SK-N-SH treated with all-trans-retinoic acid at 6 μM for 48 hours (cell line): ENCODE measurements at regions not wholly inside any gene's neighbourhood (a gene's known extent, or its start where the extent isn't known, plus 50 kb on each side); places are given as distances from the start of the nearest gene placed in this dataset.

ENCODE experiments used
- ARNTL ChIP-seq: fragments of 450-650 bp; formaldehyde crosslinking; IDR thresholded peaks from 2 replicates; pipeline ENCODE4 v1.5.0; 2020; ENCODE audit warnings: low read depth, mild to moderate bottlenecking, moderate library complexity, borderline replicate concordance
- GLIS3 ChIP-seq: fragments of 250-450 bp; sonication (Bioruptor Pico); IDR thresholded peaks from 2 replicates; pipeline ENCODE4 v1.5.0; 2020; ENCODE audit warnings: mild to moderate bottlenecking, moderate library complexity
- ISL1 ChIP-seq: fragments of 250-450 bp; sonication (Bioruptor Pico); IDR thresholded peaks from 2 replicates; pipeline ENCODE4 v2.1.2; 2022; ENCODE audit warnings: mild to moderate bottlenecking, moderate library complexity
- PATZ1 ChIP-seq: fragments of 250-450 bp; sonication (Bioruptor Pico); IDR thresholded peaks from 2 replicates; pipeline ENCODE4 v1.8.0; 2020; ENCODE audit warnings: mild to moderate bottlenecking, moderate library complexity, borderline replicate concordance
- PPARA ChIP-seq: fragments of 250-450 bp; sonication (Bioruptor Pico); IDR thresholded peaks from 2 replicates; pipeline ENCODE4 v1.5.0; 2020; ENCODE audit warnings: mild to moderate bottlenecking, borderline replicate concordance
- RARB ChIP-seq: fragments of 250-450 bp; sonication (Bioruptor Pico); IDR thresholded peaks from 2 replicates; pipeline ENCODE4 v1.8.0; 2021; ENCODE audit warnings: mild to moderate bottlenecking, moderate library complexity
- TCF4 ChIP-seq: fragments of 250-450 bp; sonication (Bioruptor Pico); IDR thresholded peaks from 2 replicates; pipeline ENCODE4 v1.8.0; 2021; ENCODE audit warnings: mild to moderate bottlenecking, moderate library complexity, borderline replicate concordance
- TOX ChIP-seq: fragments of 250-450 bp; sonication (Bioruptor Pico); IDR thresholded peaks from 2 replicates; pipeline ENCODE4 v1.8.0; 2021; ENCODE audit warnings: mild to moderate bottlenecking, moderate library complexity, borderline replicate concordance
- ZC3H10 ChIP-seq: fragments of 250-450 bp; sonication (Bioruptor Pico); IDR thresholded peaks from 2 replicates; pipeline ENCODE4 v1.5.1; 2021; ENCODE audit warnings: mild to moderate bottlenecking, moderate library complexity
- ZFP3 ChIP-seq: fragments of 250-450 bp; sonication (Bioruptor Pico); IDR thresholded peaks from 2 replicates; pipeline ENCODE4 v1.5.0; 2020; ENCODE audit warnings: mild to moderate bottlenecking, moderate library complexity
- ZFP30 ChIP-seq: fragments of 450-650 bp; formaldehyde crosslinking; IDR thresholded peaks from 2 replicates; pipeline ENCODE4 v1.5.0; 2022; ENCODE audit warnings: mild to moderate bottlenecking, moderate library complexity
- ZNF565 ChIP-seq: fragments of 450-650 bp; formaldehyde crosslinking; conservative IDR thresholded peaks from 2 replicates; pipeline ENCODE4 v1.5.0; 2020; ENCODE audit warnings: low read depth, mild to moderate bottlenecking, moderate library complexity
- ZNF8 ChIP-seq: fragments of 450-650 bp; formaldehyde crosslinking; IDR thresholded peaks from 2 replicates; pipeline ENCODE4 v1.5.0; 2020; ENCODE audit warnings: mild to moderate bottlenecking, moderate library complexity
- TF ChIP-seq, protein P1 (sequence below): fragments of 250-450 bp; sonication (Bioruptor Pico); IDR thresholded peaks from 2 replicates; pipeline ENCODE4 v1.8.0; 2021; ENCODE audit warnings: low read depth, mild to moderate bottlenecking, moderate library complexity, borderline replicate concordance

DNA sequence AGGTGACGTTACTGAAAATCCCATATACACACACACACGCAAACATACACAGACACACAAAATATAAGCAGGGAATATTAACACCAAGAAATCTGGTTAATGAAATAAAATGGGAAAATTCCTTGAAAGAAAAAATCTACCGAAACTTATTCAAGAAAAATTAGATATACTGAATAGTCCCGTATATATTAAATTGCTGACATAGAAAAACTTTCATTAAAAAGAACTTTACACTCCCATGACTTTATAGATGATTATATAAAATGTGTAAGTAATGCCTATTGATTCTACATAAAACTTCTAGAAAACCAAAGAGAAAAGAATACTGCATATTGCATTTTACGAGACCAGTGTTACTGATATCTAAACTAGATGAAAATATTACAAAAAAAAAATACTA is 803.2 kb downstream of the SLC16A7 start:
- TF ChIP-seq ZC3H10 (CRISPR knock-in tag) (no peak), TOX (CRISPR knock-in tag) (no peak), ZNF565 (CRISPR knock-in tag) (no peak), PPARA (CRISPR knock-in tag) (no peak), ZFP3 (no peak), PATZ1 (no peak), ZNF8 (no peak), ISL1 (no peak), ARNTL (CRISPR knock-in tag) (no peak), GLIS3 (CRISPR knock-in tag) (no peak), TCF4 (CRISPR knock-in tag) (no peak), ZFP30 (no peak), RARB (CRISPR knock-in tag) (no peak)
- TF ChIP-seq, protein P1, sequence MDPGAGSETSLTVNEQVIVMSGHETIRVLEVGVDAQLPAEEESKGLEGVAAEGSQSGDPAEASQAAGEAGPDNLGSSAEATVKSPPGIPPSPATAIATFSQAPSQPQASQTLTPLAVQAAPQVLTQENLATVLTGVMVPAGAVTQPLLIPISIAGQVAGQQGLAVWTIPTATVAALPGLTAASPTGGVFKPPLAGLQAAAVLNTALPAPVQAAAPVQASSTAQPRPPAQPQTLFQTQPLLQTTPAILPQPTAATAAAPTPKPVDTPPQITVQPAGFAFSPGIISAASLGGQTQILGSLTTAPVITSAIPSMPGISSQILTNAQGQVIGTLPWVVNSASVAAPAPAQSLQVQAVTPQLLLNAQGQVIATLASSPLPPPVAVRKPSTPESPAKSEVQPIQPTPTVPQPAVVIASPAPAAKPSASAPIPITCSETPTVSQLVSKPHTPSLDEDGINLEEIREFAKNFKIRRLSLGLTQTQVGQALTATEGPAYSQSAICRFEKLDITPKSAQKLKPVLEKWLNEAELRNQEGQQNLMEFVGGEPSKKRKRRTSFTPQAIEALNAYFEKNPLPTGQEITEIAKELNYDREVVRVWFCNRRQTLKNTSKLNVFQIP (CRISPR knock-in tag), result no peak
